T47D (cell line): ENCODE measurements at regions not wholly inside any gene's neighbourhood (a gene's known extent, or its start where the extent isn't known, plus 50 kb on each side); places are given as distances from the start of the nearest gene placed in this dataset.

Source experiments
- DNase-seq, 2 experiments: peaks; one replicate each; pipeline versions ENCODE4 v3.0.0 to v3.0.0-alpha.2; 2011 to 2012; ENCODE audit warnings: low read depth in 1 of 2, low spot score in 1 of 2
- JUND ChIP-seq: IDR thresholded peaks from 2 replicates; pipeline ENCODE4 v1.6.1; 2012; ENCODE audit warnings: low read depth
- in situ Hi-C: cut with HindIII; loops from 2 replicates; pipeline ENCODE4 v1.10.0; 2016; ENCODE audit warnings: low sequenced_read_pairs, low pct_unique_long_range_greater_than_20kb

GRCh38 chr13:73394066-73394465 lies 335.3 kb downstream of the KLF5 start:
- TF ChIP-seq JUND: no peak
- in situ Hi-C loops: no loop called here

GRCh38 chr13:73390100-73390499 lies 331.3 kb downstream of the KLF5 start:
- in situ Hi-C loops: no loop called here
- no peak for DNase-seq
- TF ChIP-seq JUND: no peak

More at GRCh38 chr13:73394066-73394465, 335.3 kb downstream of the KLF5 start:
- DNase-seq: no peak

GRCh38 chr13:73388586-73388985 lies 329.8 kb downstream of the KLF5 start:
- DNase-seq: no peak
- no peak for TF ChIP-seq JUND
- in situ Hi-C loops: no loop called here

- DNase-seq: no peak
- TF ChIP-seq JUND: no peak
- in situ Hi-C loops: no loop called here
These were observed 328.5 kb downstream of the KLF5 start for GRCh38 chr13:73387318-73387717.

GRCh38 chr13:73385848-73386247 lies 327.0 kb downstream of the KLF5 start:
- DNase-seq: no peak
- in situ Hi-C loops: no loop called here
- no peak for TF ChIP-seq JUND

GRCh38 chr13:73372666-73373627 lies 314.1 kb downstream of the KLF5 start:
- DNase-seq: peak; percentile 4 to 81

DNA sequence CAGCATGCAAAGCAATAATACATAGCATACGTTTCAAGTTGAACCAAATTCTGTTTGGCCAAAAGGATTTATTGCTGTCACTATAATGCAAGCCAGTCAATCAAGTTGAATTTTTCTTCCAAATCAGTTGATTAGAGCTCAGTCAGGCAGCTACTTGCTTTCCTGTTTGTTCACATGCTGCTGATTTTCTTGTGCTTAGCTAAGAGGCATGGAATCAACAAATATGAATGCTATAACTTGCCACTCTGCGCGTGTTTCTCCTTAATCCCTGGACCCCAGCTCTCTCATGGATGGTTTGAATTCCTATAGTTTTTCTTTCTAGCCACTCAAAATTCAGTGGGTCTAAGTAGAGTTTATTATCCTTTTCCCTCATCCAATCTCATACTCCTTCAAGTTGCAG lies 311.3 kb downstream of the KLF5 start:
- DNase-seq: no peak
- no peak for TF ChIP-seq JUND
- in situ Hi-C loops: no loop called here

More at GRCh38 chr13:73372666-73373627, 314.1 kb downstream of the KLF5 start:
- in situ Hi-C loops: no loop called here
- no peak for TF ChIP-seq JUND

DNA sequence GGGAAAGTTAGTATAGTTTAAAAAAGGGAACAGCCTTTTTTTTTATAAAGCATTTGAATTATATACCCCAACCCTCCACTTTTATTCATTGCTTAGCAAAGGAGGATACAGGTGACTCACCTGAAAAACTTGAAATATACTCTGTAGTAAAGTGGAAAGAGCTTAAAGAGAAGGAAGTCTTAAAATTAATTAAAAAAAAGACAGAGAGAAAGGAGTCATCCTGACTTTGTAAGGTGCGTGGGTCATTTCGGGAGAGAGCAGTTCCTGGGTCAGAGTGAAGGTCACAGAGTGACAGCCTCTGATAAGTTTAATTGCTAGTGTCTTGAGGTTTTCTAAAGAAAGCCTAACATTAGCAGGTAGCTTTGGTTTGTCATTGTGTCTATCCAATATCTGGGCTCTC lies 310.3 kb downstream of the KLF5 start:
- TF ChIP-seq JUND: no peak
- DNase-seq: no peak
- in situ Hi-C loops: no loop called here

- in situ Hi-C loops: no loop called here
- no peak for DNase-seq
- TF ChIP-seq JUND: no peak
These were observed 309.8 kb downstream of the KLF5 start for GRCh38 chr13:73368608-73369007.

DNA sequence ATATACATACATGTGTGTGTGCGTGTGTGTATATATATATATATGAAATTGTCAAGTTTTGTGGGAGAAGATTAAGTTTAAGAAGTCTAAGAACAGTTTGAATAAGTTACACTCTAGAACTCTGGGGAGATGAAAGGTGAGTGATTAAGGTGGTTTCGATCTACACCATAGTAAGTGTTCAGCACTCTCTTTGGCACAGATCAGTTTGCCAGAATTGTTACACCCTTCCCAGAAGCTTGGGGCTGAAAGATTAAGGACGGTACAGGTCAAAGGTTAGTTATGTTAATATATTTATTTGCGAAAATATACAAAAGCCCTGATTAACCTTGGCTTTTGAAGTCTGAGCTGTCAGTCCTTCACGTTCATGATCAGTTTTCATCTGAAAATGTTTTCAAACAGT lies 309.1 kb downstream of the KLF5 start:
- no peak for TF ChIP-seq JUND
- DNase-seq: no peak
- in situ Hi-C loops: no loop called here

- no peak for DNase-seq
- in situ Hi-C loops: no loop called here
- TF ChIP-seq JUND: no peak
These were observed 307.4 kb downstream of the KLF5 start for GRCh38 chr13:73366241-73366640.

- no peak for TF ChIP-seq JUND
- DNase-seq: no peak
- in situ Hi-C loops: no loop called here
These were observed 306.9 kb downstream of the KLF5 start for GRCh38 chr13:73365681-73366080.

DNA sequence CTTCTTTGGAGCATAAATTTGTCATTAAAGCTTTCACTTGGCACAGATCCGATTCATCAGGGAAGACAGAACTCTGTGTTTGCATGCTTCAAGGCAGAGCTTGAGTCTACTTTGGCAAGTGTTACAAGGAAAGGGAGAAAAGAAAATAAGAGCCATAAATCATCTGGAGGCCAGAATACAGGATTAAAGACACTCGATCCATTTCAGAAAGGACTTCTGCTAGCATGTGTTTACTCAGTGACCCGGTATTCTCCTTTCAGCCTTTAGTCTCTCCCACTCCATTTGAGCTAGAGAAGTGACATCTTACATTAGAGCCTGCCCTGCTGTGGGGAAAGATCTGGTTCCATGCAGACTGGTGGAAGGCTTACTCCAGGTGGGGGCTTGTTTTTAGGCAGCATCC lies 306.4 kb downstream of the KLF5 start:
- in situ Hi-C loops: no loop called here
- DNase-seq: peak in 1 of 2 experiments; percentile 59
- no peak for TF ChIP-seq JUND
